ENCODE measurements at regions not wholly inside any gene's neighbourhood (a gene's known extent, or its start where the extent isn't known, plus 50 kb on each side); places are given as distances from the start of the nearest gene placed in this dataset.

- no peak for TF ChIP-seq POLR2A (IDR thresholded peaks at IDR 0.05)
- TF ChIP-seq CTCF (IDR thresholded peaks at IDR 0.05 in 8 of 11, conservative IDR thresholded peaks at IDR 0.05 in 3 of 11), result no peak
- no peak for TF ChIP-seq POLR2AphosphoS5 (IDR thresholded peaks at IDR 0.05)
- no peaks in the 10 kb centered on the region for H3K9me3 ChIP-seq
- intact Hi-C loops (cut with DNase I; ENCODE audit: low total_unique reads), result no loop called here
- H3K36me3 ChIP-seq, result no peaks in the 10 kb centered on the region
- H3K4me3 ChIP-seq, result no peak overlapping the region
- WGBS, 5 donors, result 77 to 85% (median 78%) methylated on average over 6 to 10 of the region's 10 CpGs
- no peaks in the 10 kb centered on the region for H3K4me1 ChIP-seq
- no peak for DNase-seq
- peaks cover 0 to 46% (median 0%) of the 10 kb centered on the region in 7 donors for H3K27me3 ChIP-seq (replicated peaks in 1 of 7)
- no peak overlapping the region for H3K27ac ChIP-seq
These were observed 1272.1 kb downstream of the BRD1 start for GRCh38 chr22:48555606-48556005.

- Histone ChIP-seq H3K27ac (no peak overlapping the region), H3K9me3 (no peaks in the 10 kb centered on the region), H3K4me3 (no peak overlapping the region), H3K36me3 (no peaks in the 10 kb centered on the region), H3K27me3 (replicated peaks in 1 of 7) (peaks cover 0 to 50% (median 0%) of the 10 kb centered on the region in 7 donors), H3K4me1 (no peaks in the 10 kb centered on the region)
- no peak for DNase-seq
- WGBS, 5 donors, result 69 to 83% (median 72%) methylated on average over 21 to 22 of the region's 22 CpGs
- intact Hi-C loops (cut with DNase I; ENCODE audit: low total_unique reads), result no loop called here
- TF ChIP-seq POLR2AphosphoS5 (IDR thresholded peaks at IDR 0.05) (no peak), CTCF (IDR thresholded peaks at IDR 0.05 in 8 of 11, conservative IDR thresholded peaks at IDR 0.05 in 3 of 11) (no peak), POLR2A (IDR thresholded peaks at IDR 0.05) (no peak)
These were observed 1272.6 kb downstream of the BRD1 start for GRCh38 chr22:48554893-48555572.

- Histone ChIP-seq H3K9me3 (no peaks in the 10 kb centered on the region), H3K36me3 (no peaks in the 10 kb centered on the region), H3K4me3 (no peak overlapping the region), H3K4me1 (no peaks in the 10 kb centered on the region), H3K27me3 (replicated peaks in 1 of 7) (peaks cover 0 to 57% (median 0%) of the 10 kb centered on the region in 7 donors), H3K27ac (no peak overlapping the region)
- no peak for TF ChIP-seq POLR2AphosphoS5 (IDR thresholded peaks at IDR 0.05)
- TF ChIP-seq POLR2A (IDR thresholded peaks at IDR 0.05), result no peak
- no peak for TF ChIP-seq CTCF (IDR thresholded peaks at IDR 0.05 in 8 of 11, conservative IDR thresholded peaks at IDR 0.05 in 3 of 11)
- 80 to 89% (median 81%) methylated on average over 18 to 22 of the region's 22 CpGs for WGBS, 5 donors
- no peak for DNase-seq
- intact Hi-C loops (cut with DNase I; ENCODE audit: low total_unique reads), result no loop called here
These were observed 1273.9 kb downstream of the BRD1 start for GRCh38 chr22:48553694-48554308.

GRCh38 chr22:48553119-48553518 is 1274.6 kb downstream of the BRD1 start:
- Histone ChIP-seq H3K4me1 (no peaks in the 10 kb centered on the region), H3K27ac (no peak overlapping the region), H3K27me3 (replicated peaks in 1 of 7) (peaks cover 0 to 57% (median 0%) of the 10 kb centered on the region in 7 donors), H3K9me3 (no peaks in the 10 kb centered on the region), H3K4me3 (no peak overlapping the region), H3K36me3 (no peaks in the 10 kb centered on the region)
- WGBS, 5 donors, result 61 to 85% (median 70%) methylated on average over 11 of the region's 11 CpGs
- intact Hi-C loops (cut with DNase I; ENCODE audit: low total_unique reads), result no loop called here
- no peak for DNase-seq
- TF ChIP-seq POLR2A (IDR thresholded peaks at IDR 0.05) (no peak), POLR2AphosphoS5 (IDR thresholded peaks at IDR 0.05) (no peak), CTCF (IDR thresholded peaks at IDR 0.05 in 8 of 11, conservative IDR thresholded peaks at IDR 0.05 in 3 of 11) (no peak)

All from spleen (tissue), 11 donors.